Activated CD8-positive, alpha-beta T cell treated with anti-CD3 and anti-CD28 coated beads for 36 hours (primary cell): ENCODE measurements at regions not wholly inside any gene's neighbourhood (a gene's known extent, or its start where the extent isn't known, plus 50 kb on each side); places are given as distances from the start of the nearest gene placed in this dataset.

ENCODE experiments used
- ATAC-seq: fragments of 200-7000 bp; cut with Tn5 transposase; one replicate; pipeline ENCODE4 v1.10.0; 2021; ENCODE audit warnings: mild to moderate bottlenecking, moderate library complexity
- CTCF ChIA-PET: fragments of 350-600 bp; sonication (Branson Sonifier 250); formaldehyde crosslinking; loops from one replicate; lab custom pipeline; 2021; ENCODE audit warnings: antibody characterized with exemption; lab: Charles Lee
- POLR2A ChIA-PET: fragments of 350-600 bp; sonication (Branson Sonifier 250); formaldehyde crosslinking; loops from one replicate; lab custom pipeline; 2021; ENCODE audit warnings: antibody characterized with exemption; lab: Charles Lee
- DNase-seq: peaks from one replicate; pipeline ENCODE4 v3.0.0-alpha.2; 2020
- H3K27ac Mint-ChIP-seq: one replicate; pipeline ENCODE4 v1.8.0; 2021; ENCODE audit warnings: mild to moderate bottlenecking, mixed read lengths
- H3K27me3 Mint-ChIP-seq: one replicate; pipeline ENCODE4 v1.8.0; 2021; ENCODE audit warnings: mixed read lengths
- H3K36me3 Mint-ChIP-seq: one replicate; pipeline ENCODE4 v1.8.0; 2021; ENCODE audit warnings: low read depth, mixed read lengths
- H3K4me1 Mint-ChIP-seq: one replicate; pipeline ENCODE4 v1.8.0; 2021; ENCODE audit warnings: low read depth, mixed read lengths
- H3K4me3 Mint-ChIP-seq: one replicate; pipeline ENCODE4 v1.8.0; 2021; ENCODE audit warnings: mild to moderate bottlenecking, moderate library complexity, mixed read lengths
- H3K9me3 Mint-ChIP-seq: one replicate; pipeline ENCODE4 v1.8.0; 2021; ENCODE audit warnings: mixed read lengths
- CTCF ChIP-seq: fragments of 200-600 bp; IDR thresholded peaks from one replicate; pipeline ENCODE4 v1.8.0; 2022; ENCODE audit warnings: antibody characterized with exemption, mild to moderate bottlenecking
- intact Hi-C: fragments of 100-400 bp; cut with micrococcal nuclease; formaldehyde crosslinking; loops from one replicate; pipeline ENCODE4 v1.10.0; 2022

GRCh38 chr2:79383681-79384080 lies 129.2 kb upstream of the CTNNA2 start:
- DNase-seq (no peak), ATAC-seq (no peak)
- no peak for TF ChIP-seq CTCF
- H3K27me3 Mint-ChIP-seq = no peaks in the 10 kb centered on the region
- ChIA-PET CTCF (no interaction called here), POLR2A (no interaction called here)
- intact Hi-C loops = no loop called here
- peaks cover 5% of the 10 kb centered on the region for H3K9me3 Mint-ChIP-seq
- H3K36me3 Mint-ChIP-seq = no peaks in the 10 kb centered on the region
- H3K4me1 Mint-ChIP-seq = no peaks in the 10 kb centered on the region
- no peak overlapping the region for H3K4me3 Mint-ChIP-seq
- no peak overlapping the region for H3K27ac Mint-ChIP-seq

GRCh38 chr2:79375817-79376216 lies 137.0 kb upstream of the CTNNA2 start:
- DNase-seq (no peak), ATAC-seq (no peak)
- Mint-ChIP-seq H3K4me3 (no peak overlapping the region), H3K27ac (no peak overlapping the region), H3K36me3 (no peaks in the 10 kb centered on the region), H3K4me1 (no peaks in the 10 kb centered on the region), H3K9me3 (peaks cover 7% of the 10 kb centered on the region), H3K27me3 (no peaks in the 10 kb centered on the region)
- ChIA-PET CTCF (no interaction called here), POLR2A (no interaction called here)
- intact Hi-C loops = no loop called here
- TF ChIP-seq CTCF = no peak

- Mint-ChIP-seq H3K4me1 (no peaks in the 10 kb centered on the region), H3K36me3 (no peaks in the 10 kb centered on the region), H3K4me3 (no peak overlapping the region), H3K27me3 (no peaks in the 10 kb centered on the region), H3K27ac (no peak overlapping the region), H3K9me3 (peaks cover 5% of the 10 kb centered on the region)
- CTCF ChIA-PET = no interaction called here
- POLR2A ChIA-PET = no interaction called here
- DNase-seq = no peak
- no peak for ATAC-seq
- intact Hi-C loops = no loop called here
- no peak for TF ChIP-seq CTCF
These were observed 139.3 kb upstream of the CTNNA2 start for GRCh38 chr2:79373358-79374130.

- no peak for TF ChIP-seq CTCF
- intact Hi-C loops = no loop called here
- Mint-ChIP-seq H3K4me1 (no peaks in the 10 kb centered on the region), H3K27ac (no peak overlapping the region), H3K9me3 (peaks cover 9% of the 10 kb centered on the region), H3K4me3 (no peak overlapping the region), H3K36me3 (no peaks in the 10 kb centered on the region), H3K27me3 (no peaks in the 10 kb centered on the region)
- CTCF ChIA-PET = no interaction called here
- POLR2A ChIA-PET = no interaction called here
- no peak for DNase-seq
- no peak for ATAC-seq
These were observed 141.8 kb upstream of the CTNNA2 start for GRCh38 chr2:79370976-79371538.

GRCh38 chr2:79369127-79369526 lies 143.7 kb upstream of the CTNNA2 start:
- H3K27me3 Mint-ChIP-seq = no peaks in the 10 kb centered on the region
- H3K4me1 Mint-ChIP-seq = no peaks in the 10 kb centered on the region
- no peak overlapping the region for H3K27ac Mint-ChIP-seq
- H3K9me3 Mint-ChIP-seq = peaks cover 6% of the 10 kb centered on the region
- intact Hi-C loops = no loop called here
- H3K4me3 Mint-ChIP-seq = no peak overlapping the region
- POLR2A ChIA-PET = no interaction called here
- CTCF ChIA-PET = interaction anchor here (1.2 kb wide), 1 partner anchor 9 kb away, joined by 3 read pairs; no protein-coding TSS in a partner anchor
- no peak for TF ChIP-seq CTCF
- ATAC-seq (no peak), DNase-seq (no peak)
- H3K36me3 Mint-ChIP-seq = no peaks in the 10 kb centered on the region
